ENCODE measurements at regions not wholly inside any gene's neighbourhood (a gene's known extent, or its start where the extent isn't known, plus 50 kb on each side); places are given as distances from the start of the nearest gene placed in this dataset.
"Not testable (repeated sequence)": the region's sequence is repeated elsewhere in the genome, so short reads cannot be mapped to it uniquely, and the experiment has no call there.

GRCh38 chrX:109184506-109185139 lies 297.3 kb downstream of the GUCY2F start:
- DNase-seq (ENCODE audit: low spot score) = no peak
- FAIRE-seq = no peak

- FAIRE-seq = no peak
- no peak for DNase-seq (ENCODE audit: low spot score)
Measured at GRCh38 chrX:109172091-109172602, 309.7 kb downstream of the GUCY2F start.

- FAIRE-seq = no peak
- DNase-seq (ENCODE audit: low spot score) = no peak
Measured at GRCh38 chrX:109155161-109155560, 326.7 kb downstream of the GUCY2F start.

- DNase-seq (ENCODE audit: low spot score); FAIRE-seq: not testable (repeated sequence)
Measured at GRCh38 chrX:109144173-109144572, 337.7 kb downstream of the GUCY2F start.

- FAIRE-seq = no peak
- no peak for DNase-seq (ENCODE audit: low spot score)
Measured at GRCh38 chrX:109140463-109140862, 341.4 kb downstream of the GUCY2F start.

GRCh38 chrX:109134777-109135176 lies 347.1 kb downstream of the GUCY2F start:
- no peak for DNase-seq (ENCODE audit: low spot score)
- no peak for FAIRE-seq

GRCh38 chrX:109125304-109125703 lies 356.6 kb downstream of the GUCY2F start:
- no peak for FAIRE-seq
- no peak for DNase-seq (ENCODE audit: low spot score)

- DNase-seq (ENCODE audit: low spot score) = no peak
- no peak for FAIRE-seq
Measured at GRCh38 chrX:109089359-109089758, 353.0 kb upstream of the IRS4 start.

GRCh38 chrX:109077788-109078187 lies 341.4 kb upstream of the IRS4 start:
- DNase-seq (ENCODE audit: low spot score) (no peak), FAIRE-seq (no peak)

GRCh38 chrX:109054181-109054581 lies 317.8 kb upstream of the IRS4 start:
- not testable (repeated sequence) for FAIRE-seq; DNase-seq (ENCODE audit: low spot score)

- FAIRE-seq = no peak
Measured at GRCh38 chrX:109049903-109050302, 313.5 kb upstream of the IRS4 start.

GRCh38 chrX:109049416-109049815 lies 313.1 kb upstream of the IRS4 start:
- DNase-seq (ENCODE audit: low spot score) (no peak), FAIRE-seq (no peak)

More at GRCh38 chrX:109049903-109050302, 313.5 kb upstream of the IRS4 start:
- DNase-seq (ENCODE audit: low spot score) = no peak

- DNase-seq (ENCODE audit: low spot score) (no peak), FAIRE-seq (no peak)
Measured at GRCh38 chrX:109040057-109040456, 303.7 kb upstream of the IRS4 start.

GRCh38 chrX:109036624-109037023 lies 300.3 kb upstream of the IRS4 start:
- peak; percentile 99 for FAIRE-seq
- peak; percentile 72 for DNase-seq (ENCODE audit: low spot score)

GRCh38 chrX:108993909-108994308 lies 257.5 kb upstream of the IRS4 start:
- no peak for DNase-seq (ENCODE audit: low spot score)
- no peak for FAIRE-seq

- not testable (repeated sequence) for FAIRE-seq; DNase-seq (ENCODE audit: low spot score)
Measured at GRCh38 chrX:108972899-108973298, 236.5 kb upstream of the IRS4 start.

- DNase-seq (ENCODE audit: low spot score) (no peak), FAIRE-seq (no peak)
Measured at GRCh38 chrX:108947205-108947604, 210.8 kb upstream of the IRS4 start.

GRCh38 chrX:108946531-108946930 lies 210.2 kb upstream of the IRS4 start:
- DNase-seq (ENCODE audit: low spot score) (no peak), FAIRE-seq (no peak)

GRCh38 chrX:108945883-108946523 lies 209.6 kb upstream of the IRS4 start:
- DNase-seq (ENCODE audit: low spot score) (no peak), FAIRE-seq (no peak)

- FAIRE-seq (no peak), DNase-seq (ENCODE audit: low spot score) (no peak)
Measured at GRCh38 chrX:108914791-108915190, 178.4 kb upstream of the IRS4 start.

GRCh38 chrX:108903831-108904230 lies 167.5 kb upstream of the IRS4 start:
- DNase-seq (ENCODE audit: low spot score); FAIRE-seq: not testable (repeated sequence)

- FAIRE-seq = no peak
Measured at GRCh38 chrX:108900333-108900732, 164.0 kb upstream of the IRS4 start.

GRCh38 chrX:108896349-108896748 lies 160.0 kb upstream of the IRS4 start:
- not testable (repeated sequence) for DNase-seq (ENCODE audit: low spot score); FAIRE-seq

More at GRCh38 chrX:108900333-108900732, 164.0 kb upstream of the IRS4 start:
- DNase-seq (ENCODE audit: low spot score) = no peak

Measured in RCC 7860 (cell line).